ENCODE measurements at regions not wholly inside any gene's neighbourhood (a gene's known extent, or its start where the extent isn't known, plus 50 kb on each side); places are given as distances from the start of the nearest gene placed in this dataset.
A peak's percentile ranks its signal among the peaks of the same experiment; 100 is the strongest.

DNA sequence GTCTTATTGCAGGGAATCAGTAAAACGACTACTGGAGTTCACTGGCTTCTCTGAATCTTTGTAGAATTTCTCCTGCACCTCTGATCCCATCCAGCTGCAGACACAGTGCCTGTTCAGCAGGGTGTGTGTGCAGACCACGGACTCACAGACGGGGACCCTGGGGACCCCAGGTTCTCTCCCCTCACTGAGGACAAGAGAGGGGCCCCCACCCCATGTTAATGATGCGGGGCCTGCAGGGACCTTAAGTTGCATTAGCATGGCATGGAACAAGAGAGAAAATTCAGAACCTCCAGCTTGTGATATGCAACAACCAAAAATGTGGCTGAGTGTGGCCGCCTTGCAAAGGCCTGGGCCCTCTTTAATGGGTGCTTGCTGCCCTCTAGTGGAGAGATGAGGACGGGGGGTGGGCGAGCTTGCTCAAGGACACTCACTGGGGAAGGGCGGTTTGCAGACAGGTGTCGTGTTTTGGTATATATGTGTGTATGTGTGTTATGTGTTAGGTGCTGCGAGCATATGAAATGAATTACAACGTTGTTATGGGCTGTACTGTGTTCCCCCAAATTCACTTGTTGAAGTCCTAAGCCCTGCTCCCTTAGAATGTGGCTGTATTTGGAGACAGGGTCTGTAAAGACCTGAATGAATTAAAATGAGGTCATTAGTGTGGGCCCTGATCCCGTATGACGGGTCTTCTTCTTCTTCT is 84.4 kb upstream of the SEPTIN5 start (continued):
- no peak for TF ChIP-seq HMBOX1 (IDR thresholded peaks at IDR 0.05)
- no peak for TF ChIP-seq THAP12 (CRISPR knock-in tag; IDR thresholded peaks at IDR 0.05)
- TF ChIP-seq, protein P1, sequence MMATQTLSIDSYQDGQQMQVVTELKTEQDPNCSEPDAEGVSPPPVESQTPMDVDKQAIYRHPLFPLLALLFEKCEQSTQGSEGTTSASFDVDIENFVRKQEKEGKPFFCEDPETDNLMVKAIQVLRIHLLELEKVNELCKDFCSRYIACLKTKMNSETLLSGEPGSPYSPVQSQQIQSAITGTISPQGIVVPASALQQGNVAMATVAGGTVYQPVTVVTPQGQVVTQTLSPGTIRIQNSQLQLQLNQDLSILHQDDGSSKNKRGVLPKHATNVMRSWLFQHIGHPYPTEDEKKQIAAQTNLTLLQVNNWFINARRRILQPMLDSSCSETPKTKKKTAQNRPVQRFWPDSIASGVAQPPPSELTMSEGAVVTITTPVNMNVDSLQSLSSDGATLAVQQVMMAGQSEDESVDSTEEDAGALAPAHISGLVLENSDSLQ (IDR thresholded peaks at IDR 0.05): no peak; the same call in none of the 2 replicates
- no peak for TF ChIP-seq HNRNPH1 (optimal IDR thresholded peaks at IDR 0.05; ENCODE audit: low read depth, low read length)
- TF ChIP-seq XRCC3 (IDR thresholded peaks at IDR 0.05): no peak
- TF ChIP-seq ZKSCAN1 (IDR thresholded peaks at IDR 0.05; ENCODE audit: low read depth, low read length): peak; percentile 68; the same call in 1 of the 2 replicates
- TF ChIP-seq NR3C1 (CRISPR knock-in tag; IDR thresholded peaks at IDR 0.05): no peak
- no peak for TF ChIP-seq GATAD2B (IDR thresholded peaks at IDR 0.05; ENCODE audit: borderline replicate concordance)
- TF ChIP-seq HDAC2 (IDR thresholded peaks at IDR 0.05): peak; percentile 78
- TF ChIP-seq MIER1 (IDR thresholded peaks at IDR 0.05; ENCODE audit: low read depth): no peak
- TF ChIP-seq FOXO4 (CRISPR knock-in tag; IDR thresholded peaks at IDR 0.05): peak; percentile 65; the same call in 1 of the 2 replicates
- TF ChIP-seq ZNF449 (CRISPR knock-in tag; IDR thresholded peaks at IDR 0.05): no peak
- TF ChIP-seq ZNF780A (CRISPR knock-in tag; IDR thresholded peaks at IDR 0.05): no peak
- TF ChIP-seq IRF2 (CRISPR knock-in tag; IDR thresholded peaks at IDR 0.05): no peak
- no peak for TF ChIP-seq TCF3 (CRISPR knock-in tag; IDR thresholded peaks at IDR 0.05)
- no peak for TF ChIP-seq DDX20 (tag; IDR thresholded peaks at IDR 0.05; ENCODE audit: low read depth)
- TF ChIP-seq SAFB2 (IDR thresholded peaks at IDR 0.05; ENCODE audit: borderline replicate concordance, low read depth, low read length, severe bottlenecking): no peak
- TF ChIP-seq DLX4 (CRISPR knock-in tag; IDR thresholded peaks at IDR 0.05): no peak
- no peak for TF ChIP-seq ZNF274 (IDR thresholded peaks at IDR 0.05; ENCODE audit: borderline replicate concordance, low read depth, low read length)
- peak; percentile 76 for TF ChIP-seq JUN (IDR thresholded peaks at IDR 0.05; ENCODE audit: borderline replicate concordance, low read depth, low read length)
- TF ChIP-seq JUN (CRISPR knock-in tag; IDR thresholded peaks at IDR 0.05; ENCODE audit: borderline replicate concordance): no peak
